H1 (cell line): ENCODE measurements at regions not wholly inside any gene's neighbourhood (a gene's known extent, or its start where the extent isn't known, plus 50 kb on each side); places are given as distances from the start of the nearest gene placed in this dataset.

Experiments
- CTCF ChIA-PET: fragments of 300-600 bp; sonication (Branson Sonifier 250); formaldehyde crosslinking; loops from one replicate; lab custom pipeline; 2021; ENCODE audit not compliant: partially characterized antibody; lab: Charles Lee
- POLR2A ChIA-PET: fragments of 300-600 bp; sonication (Branson Sonifier 250); formaldehyde crosslinking; loops from one replicate; lab custom pipeline; 2021; ENCODE audit warnings: inconsistent platforms; ENCODE audit not compliant: partially characterized antibody; lab: Charles Lee
- DNase-seq, 2 experiments: peaks; one replicate each; pipeline versions ENCODE4 v3.0.0 to v3.0.0-alpha.2; 2010 to 2022; ENCODE audit warnings: low spot score in 2 of 2, low read depth in 1 of 2, mixed read lengths in 1 of 2
- FAIRE-seq: peaks from 2 replicates; lab custom pipeline; 2011; peaks lifted over from hg19 to GRCh38; lab: Jason Lieb, UNC
- H2AFZ ChIP-seq: 2 replicates; pipeline ENCODE4 v1.8.1; 2012; ENCODE audit warnings: low read length, inconsistent platforms
- H2AK5ac ChIP-seq: 2 replicates; pipeline ENCODE4 v1.6.1; 2013; ENCODE audit warnings: low read depth, low read length
- H2BK120ac ChIP-seq: replicated peaks from 2 replicates; pipeline ENCODE3; 2013; ENCODE audit warnings: low read depth, low read length, inconsistent platforms
- H2BK12ac ChIP-seq: 2 replicates; pipeline ENCODE4 v1.6.1; 2013; ENCODE audit warnings: low read depth, low read length
- H2BK15ac ChIP-seq: 2 replicates; pipeline ENCODE4 v1.6.1; 2013; ENCODE audit warnings: low read length
- H2BK20ac ChIP-seq: 2 replicates; pipeline ENCODE4 v1.6.1; 2013; ENCODE audit warnings: low read length
- H2BK5ac ChIP-seq: 2 replicates; pipeline ENCODE4 v1.6.1; 2013; ENCODE audit warnings: low read depth, low read length
- H3K14ac ChIP-seq: 2 replicates; pipeline ENCODE4 v1.6.1; 2013; ENCODE audit warnings: inconsistent platforms; ENCODE audit not compliant: insufficient read length
- H3K18ac ChIP-seq: 2 replicates; pipeline ENCODE4 v1.6.1; 2013; ENCODE audit warnings: low read length; ENCODE audit errors: extremely low read depth
- H3K23ac ChIP-seq: 2 replicates; pipeline ENCODE4 v1.6.1; 2013; ENCODE audit warnings: inconsistent platforms; ENCODE audit not compliant: insufficient read length
- H3K23me2 ChIP-seq: 2 replicates; pipeline ENCODE4 v1.6.1; 2013; ENCODE audit warnings: low read depth, low read length
- H3K27ac ChIP-seq: 2 replicates; pipeline ENCODE4 v1.6.1; 2011; ENCODE audit warnings: low read depth, low read length, inconsistent platforms
- H3K27me3 ChIP-seq, 4 experiments: replicated peaks in 1 of 4; 1 replicate in 1 of 4; 2 replicates in 3 of 4; pipeline versions ENCODE4 v1.6.1 to v1.8.1; 2011 to 2013; ENCODE audit warnings: low read length in 3 of 4, mild to moderate bottlenecking in 3 of 4, inconsistent platforms in 2 of 4, mixed read lengths in 2 of 4, moderate library complexity in 1 of 4; ENCODE audit not compliant: control insufficient read depth in 3 of 4, insufficient read depth in 3 of 4; ENCODE audit errors: extremely low read depth in 1 of 4
- H3K36me3 ChIP-seq, 4 experiments: 2 replicates each; pipeline versions ENCODE4 v1.6.1 to v1.8.1; 2011 to 2013; ENCODE audit warnings: mild to moderate bottlenecking in 4 of 4, low read length in 3 of 4, moderate library complexity in 2 of 4, control low read depth in 1 of 4, inconsistent platforms in 1 of 4; ENCODE audit not compliant: insufficient read depth in 4 of 4, control insufficient read depth in 2 of 4
- H3K4ac ChIP-seq: replicated peaks from 2 replicates; pipeline ENCODE3; 2013; ENCODE audit warnings: low read length, low read depth, mixed read lengths, inconsistent platforms; ENCODE audit not compliant: insufficient read length
- H3K4me1 ChIP-seq, 4 experiments: replicated peaks in 1 of 4; 1 replicate in 1 of 4; 2 replicates in 3 of 4; pipeline versions ENCODE4 v1.6.1 to v1.8.1; 2011 to 2013; ENCODE audit warnings: low read length in 3 of 4, inconsistent platforms in 2 of 4, mixed read lengths in 1 of 4; ENCODE audit not compliant: insufficient read depth in 4 of 4, control insufficient read depth in 3 of 4
- H3K4me2 ChIP-seq, 2 experiments: 2 replicates each; pipeline versions ENCODE4 v1.6.1 to v1.8.1; 2011 to 2013; ENCODE audit warnings: low read depth in 2 of 2, low read length in 2 of 2, control low read depth in 1 of 2, inconsistent platforms in 1 of 2, mild to moderate bottlenecking in 1 of 2; ENCODE audit not compliant: insufficient read depth in 1 of 2
- H3K4me3 ChIP-seq, 4 experiments: fragments of 200-600, 300-600 bp in 1 of 4; sonication (generic), shearing (Covaris generic), sonication (Bioruptor Twin) in 1 of 4; 2 replicates each; pipeline versions ENCODE4 v1.5.1 to v1.8.1; 2011 to 2016; ENCODE audit warnings: low read length in 4 of 4, low read depth in 3 of 4, control low read depth in 2 of 4, inconsistent platforms in 2 of 4, mild to moderate bottlenecking in 2 of 4, mixed read lengths in 1 of 4, moderate library complexity in 1 of 4; ENCODE audit not compliant: insufficient read depth in 2 of 4; ENCODE audit errors: extremely low read depth in 1 of 4
- H3K56ac ChIP-seq: replicated peaks from 2 replicates; pipeline ENCODE3; 2013; ENCODE audit warnings: low read depth, mild to moderate bottlenecking, mixed read lengths, low read length, inconsistent platforms; ENCODE audit not compliant: insufficient read length
- H3K79me1 ChIP-seq: 2 replicates; pipeline ENCODE4 v1.6.1; 2013; ENCODE audit warnings: low read depth, low read length, control low read depth
- H3K79me2 ChIP-seq, 2 experiments: 2 replicates each; pipeline versions ENCODE4 v1.6.1 to v1.8.1; 2012 to 2013; ENCODE audit warnings: low read length in 2 of 2, mild to moderate bottlenecking in 2 of 2, inconsistent platforms in 1 of 2; ENCODE audit not compliant: insufficient read depth in 2 of 2, control insufficient read depth in 1 of 2
- H3K9ac ChIP-seq, 4 experiments: replicated peaks in 1 of 4; 1 replicate in 1 of 4; 2 replicates in 3 of 4; pipeline versions ENCODE4 v1.6.1 to v1.8.1; 2011 to 2013; ENCODE audit warnings: low read depth in 3 of 4, low read length in 3 of 4, control low read depth in 2 of 4, mild to moderate bottlenecking in 2 of 4, moderate library complexity in 2 of 4, inconsistent platforms in 1 of 4; ENCODE audit errors: extremely low read depth in 1 of 4
- H3K9me3 ChIP-seq, 2 experiments: 2 replicates each; pipeline versions ENCODE4 v1.6.1 to v1.8.1; 2012 to 2013; ENCODE audit warnings: mild to moderate bottlenecking in 2 of 2, moderate library complexity in 2 of 2, control low read depth in 1 of 2, inconsistent platforms in 1 of 2, low read depth in 1 of 2, low read length in 1 of 2, mixed read lengths in 1 of 2; ENCODE audit not compliant: insufficient read depth in 2 of 2
- H4K20me1 ChIP-seq, 2 experiments: replicated peaks in 1 of 2; 2 replicates each; pipeline versions ENCODE3 to v1.8.1; 2011 to 2013; ENCODE audit warnings: inconsistent platforms in 2 of 2, low read length in 2 of 2, mild to moderate bottlenecking in 1 of 2; ENCODE audit not compliant: insufficient read depth in 2 of 2, control insufficient read depth in 1 of 2
- H4K5ac ChIP-seq: 2 replicates; pipeline ENCODE4 v1.6.1; 2013; ENCODE audit warnings: low read length, low read depth, mixed read lengths, inconsistent platforms; ENCODE audit not compliant: insufficient read length
- H4K8ac ChIP-seq: 2 replicates; pipeline ENCODE4 v1.8.0; 2013; ENCODE audit warnings: mild to moderate bottlenecking, moderate library complexity, low read length, inconsistent platforms; ENCODE audit not compliant: insufficient read depth; ENCODE audit errors: extremely low read depth
- H4K91ac ChIP-seq: replicated peaks from 2 replicates; pipeline ENCODE3; 2013; ENCODE audit warnings: low read length, mixed read lengths, inconsistent platforms; ENCODE audit not compliant: insufficient read length
- EGR1 ChIP-seq: IDR thresholded peaks from 2 replicates; pipeline ENCODE4 v1.6.1; 2011; ENCODE audit warnings: low read depth, low read length, borderline replicate concordance
- SP1 ChIP-seq: IDR thresholded peaks from 2 replicates; pipeline ENCODE4 v1.6.1; 2011; ENCODE audit warnings: low read depth, low read length
- WGBS, 2 experiments: shearing (Covaris generic) in 1 of 2; methylation state at CpG; one replicate each; pipeline versions ENCODE4 v1.1.6 to v1.1.7; 2013 to 2015; ENCODE audit warnings: low lambda C conversion rate in 2 of 2, mixed read lengths in 2 of 2, inconsistent platforms in 1 of 2, low coverage in 1 of 2, missing lambda C conversion rate in 1 of 2; ENCODE audit not compliant: insufficient replicate concordance in 2 of 2, insufficient coverage in 1 of 2, insufficient read length in 1 of 2; ENCODE audit errors: extremely low coverage in 1 of 2, missing lambda C conversion rate in 1 of 2; 5-methylcytosine and 5-hydroxymethylcytosine counted together

DNA sequence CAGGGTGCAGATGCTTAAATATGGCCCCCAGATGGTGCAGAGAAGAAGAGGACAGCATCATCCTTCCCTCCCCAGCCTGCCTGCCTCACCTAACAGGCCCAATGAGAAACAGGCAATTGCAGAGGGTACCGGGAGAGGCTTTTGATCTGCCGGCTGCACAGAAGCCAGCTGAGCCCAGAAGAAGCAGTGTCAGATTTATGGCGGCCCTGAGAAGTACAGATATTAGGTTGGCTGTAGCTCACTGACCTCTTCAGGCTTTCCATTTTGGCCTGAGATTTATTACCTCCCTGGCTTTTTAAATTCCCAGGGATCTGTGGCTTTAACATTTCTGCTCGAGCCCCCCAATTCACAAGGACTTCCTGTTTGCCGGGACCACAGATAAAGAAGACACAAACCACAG is 278.7 kb downstream of the EN1 start:
- Histone ChIP-seq H3K56ac (no peak overlapping the region), H2BK12ac (no peak overlapping the region), H3K18ac (no peak overlapping the region), H2BK15ac (no peak overlapping the region), H2BK20ac (no peak overlapping the region), H3K79me2 (no peaks in the 10 kb centered on the region), H3K23ac (no peak overlapping the region), H3K14ac (no peak overlapping the region), H3K4me1 (no peaks in the 10 kb centered on the region), H4K20me1 (no peaks in the 10 kb centered on the region), H3K9ac (no peak overlapping the region), H3K23me2 (no peaks in the 10 kb centered on the region), H4K5ac (no peak overlapping the region), H4K8ac (no peak overlapping the region), H2BK5ac (no peak overlapping the region), H3K27ac (no peak overlapping the region), H3K4me3 (no peak overlapping the region), H3K27me3 (no peaks in the 10 kb centered on the region), H4K91ac (no peak overlapping the region), H2BK120ac (no peak overlapping the region), H3K36me3 (no peaks in the 10 kb centered on the region), H3K79me1 (no peaks in the 10 kb centered on the region), H2AK5ac (no peak overlapping the region), H3K4ac (no peak overlapping the region), H3K9me3 (no peaks in the 10 kb centered on the region), H2AFZ (no peak overlapping the region), H3K4me2 (no peak overlapping the region)
- no peak for DNase-seq
- FAIRE-seq, result no peak
- ChIA-PET POLR2A (no interaction called here), CTCF (no interaction called here)
- WGBS, 2 experiments, result 92% methylated on average over 5 of the region's 5 CpGs; no CpG with 5 or more reads in 1 of the 2 experiments
- TF ChIP-seq EGR1, result no peak
- TF ChIP-seq SP1, result no peak
